Tongue (tissue), 1 donor: ENCODE measurements at regions not wholly inside any gene's neighbourhood (a gene's known extent, or its start where the extent isn't known, plus 50 kb on each side); places are given as distances from the start of the nearest gene placed in this dataset.
A peak's percentile ranks its signal among the peaks of the same experiment; 100 is the strongest.
"Not testable (repeated sequence)": the region's sequence is repeated elsewhere in the genome, so short reads cannot be mapped to it uniquely, and the experiment has no call there.

ENCODE experiments used
- DNase-seq: peaks from one replicate; pipeline ENCODE4 v3.0.0-alpha.2; 2015

DNA sequence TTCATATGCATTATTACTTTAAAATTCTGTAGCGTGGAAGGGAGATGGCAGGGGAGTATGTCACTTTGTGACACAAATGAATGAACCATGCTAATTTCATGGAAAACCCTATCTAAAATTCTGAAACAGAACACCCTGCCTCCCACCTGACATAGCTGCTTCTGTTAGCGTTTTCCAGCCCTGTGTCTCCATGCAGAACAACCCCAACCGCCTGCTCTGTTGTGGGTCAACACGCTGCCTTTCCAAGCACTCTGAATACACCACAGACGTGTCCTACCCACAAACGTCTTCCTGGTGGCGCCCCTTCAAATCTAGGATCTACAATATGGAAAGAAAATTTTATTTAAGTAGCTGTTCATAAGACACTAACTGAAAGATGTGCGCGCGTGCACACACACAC is 238.6 kb downstream of the TRIML1 start:
- no peak for DNase-seq

DNA sequence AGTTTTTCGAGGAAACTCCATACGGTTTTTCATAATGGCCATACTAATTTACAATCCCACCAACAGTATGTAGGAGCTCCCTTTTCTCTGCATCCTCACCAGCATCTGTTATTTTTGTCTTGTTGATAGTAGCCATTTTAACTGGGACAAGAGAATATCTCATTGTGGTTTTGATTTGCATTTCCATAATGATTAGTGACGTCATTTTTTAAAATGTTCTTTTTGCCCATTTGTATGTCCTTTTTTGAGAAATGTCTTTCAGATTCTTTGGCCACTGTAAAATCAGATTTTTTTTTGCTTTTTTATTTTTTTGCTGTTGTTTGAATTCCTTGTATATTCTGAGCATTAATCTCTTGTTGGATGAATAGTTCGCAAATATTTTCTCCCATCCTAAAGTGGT is 243.9 kb downstream of the TRIML1 start:
- no peak for DNase-seq

DNA sequence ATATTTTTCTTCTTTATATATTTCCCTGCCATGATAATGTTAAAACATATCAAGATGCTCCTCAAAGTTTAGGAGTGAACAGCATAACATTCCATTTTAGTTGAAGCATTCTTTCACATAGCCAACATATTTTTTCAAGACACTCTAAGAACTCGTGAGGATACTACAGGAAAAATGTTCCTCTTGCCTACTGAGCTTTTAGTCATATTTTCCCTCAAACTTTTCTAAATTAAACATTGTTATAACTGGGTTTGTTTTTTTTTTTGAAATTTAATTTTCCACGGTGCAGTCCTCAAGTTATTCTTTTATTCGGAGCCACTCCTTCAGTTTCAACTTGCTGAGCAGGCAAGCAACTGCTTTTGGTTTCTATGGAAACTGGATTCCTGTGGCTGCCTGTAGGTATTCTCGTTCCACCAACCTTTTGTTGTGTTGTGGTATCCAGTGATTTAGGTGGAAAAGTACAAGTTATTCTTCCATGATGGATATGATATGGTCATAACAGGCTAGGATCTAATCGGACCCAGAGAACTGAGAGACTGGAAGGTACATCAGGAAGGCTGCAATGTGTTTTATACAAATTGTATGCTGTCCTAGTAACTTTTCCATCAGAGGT is 248.0 kb downstream of the TRIML1 start:
- DNase-seq = peak; percentile 32

DNA sequence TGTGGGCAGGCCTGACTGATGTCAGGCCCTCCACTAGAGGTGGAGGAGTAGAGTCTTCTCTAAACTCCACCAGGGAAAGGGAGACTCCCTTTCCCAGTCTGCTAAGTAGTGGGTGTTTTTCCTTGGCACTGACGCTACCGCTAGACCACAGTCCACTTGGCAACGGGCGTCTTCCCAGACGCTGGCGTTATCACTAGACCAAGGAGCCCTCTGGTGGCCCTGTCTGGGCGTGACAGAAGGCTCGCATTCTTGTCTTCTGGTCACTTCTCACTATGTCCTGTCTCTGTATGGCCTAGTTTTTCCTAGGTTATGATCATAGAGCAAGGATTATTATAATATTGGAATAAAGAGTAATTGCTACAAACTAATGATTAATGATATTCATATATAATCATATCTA is 252.1 kb downstream of the TRIML1 start:
- DNase-seq = not testable (repeated sequence)

DNA sequence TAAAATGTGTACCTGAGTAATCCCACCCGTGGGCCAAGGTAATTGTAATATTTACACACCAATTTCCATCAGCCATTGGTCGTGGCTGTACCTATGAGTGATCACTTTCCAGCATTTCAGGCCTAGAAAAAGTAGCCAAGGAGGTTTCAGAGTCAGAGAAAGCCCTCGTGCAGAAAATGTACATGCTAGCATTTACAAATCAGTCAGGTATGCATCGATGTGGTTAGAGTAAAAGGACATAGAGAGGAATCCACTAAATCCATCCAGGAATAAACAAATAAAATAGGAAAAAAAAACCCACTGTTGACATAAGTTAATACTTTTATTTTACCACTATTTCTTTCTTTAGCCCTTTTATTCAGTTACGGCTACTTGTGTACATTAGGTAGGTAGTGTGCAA is 256.8 kb downstream of the TRIML1 start:
- DNase-seq = no peak

DNA sequence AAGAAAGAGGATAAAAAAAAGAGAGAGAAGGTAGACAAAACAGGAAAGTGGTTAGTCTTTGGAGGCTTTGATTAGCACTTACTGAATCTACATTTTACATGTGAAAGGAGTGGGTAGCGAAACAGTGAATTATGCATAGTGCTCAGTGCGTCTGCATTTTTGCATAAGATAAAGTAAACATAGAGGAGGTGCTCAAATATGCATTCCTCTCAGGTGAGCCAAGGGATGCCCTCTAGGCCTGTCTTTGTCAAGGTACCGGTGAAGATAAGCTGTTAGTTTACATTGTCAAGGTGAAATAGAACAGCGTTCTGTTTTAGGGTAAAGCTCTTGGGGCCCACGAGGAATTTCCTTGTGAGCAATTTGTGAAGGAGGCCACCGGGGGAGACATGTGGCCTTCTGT is 260.6 kb downstream of the TRIML1 start:
- peak; percentile 23 for DNase-seq

DNA sequence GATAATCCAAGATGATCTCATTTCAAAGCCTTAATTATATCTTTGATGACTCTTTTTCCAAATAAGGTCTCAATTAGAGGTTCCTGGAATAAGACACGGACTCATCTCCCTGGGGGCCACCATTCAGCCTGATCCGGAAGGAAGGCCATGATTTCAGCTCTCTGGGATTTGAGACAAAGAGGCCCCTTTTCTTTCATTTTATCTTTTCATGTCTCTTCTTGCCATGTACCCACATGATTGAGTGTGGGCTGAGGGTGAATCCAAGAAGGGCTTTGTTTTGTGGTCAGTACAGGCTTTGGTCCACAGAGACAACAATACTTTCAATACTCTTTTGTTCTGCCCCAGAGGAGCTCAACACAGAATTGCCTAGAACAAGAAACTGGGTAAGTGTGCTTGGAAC is 261.2 kb downstream of the TRIML1 start:
- DNase-seq = no peak

DNA sequence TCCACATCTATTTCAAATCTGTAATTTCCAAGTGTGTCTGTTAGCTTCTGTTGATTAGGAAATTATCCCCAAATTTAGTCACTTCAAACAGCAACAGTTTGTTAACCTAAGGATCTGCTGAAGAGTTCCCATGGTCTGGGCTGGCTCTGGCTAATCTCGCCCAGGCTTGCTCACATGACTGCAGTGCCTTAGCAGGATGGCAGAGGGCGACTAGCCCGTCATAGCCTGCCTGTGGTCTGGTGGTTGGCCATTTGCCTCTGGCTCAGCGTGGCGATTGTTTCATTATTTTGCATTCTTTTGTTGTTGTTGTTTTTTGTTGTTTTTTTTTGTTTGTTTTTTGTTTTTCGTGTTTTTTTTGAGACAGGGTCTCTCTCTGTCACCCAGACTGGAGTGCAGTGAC is 264.0 kb downstream of the TRIML1 start:
- DNase-seq = no peak

DNA sequence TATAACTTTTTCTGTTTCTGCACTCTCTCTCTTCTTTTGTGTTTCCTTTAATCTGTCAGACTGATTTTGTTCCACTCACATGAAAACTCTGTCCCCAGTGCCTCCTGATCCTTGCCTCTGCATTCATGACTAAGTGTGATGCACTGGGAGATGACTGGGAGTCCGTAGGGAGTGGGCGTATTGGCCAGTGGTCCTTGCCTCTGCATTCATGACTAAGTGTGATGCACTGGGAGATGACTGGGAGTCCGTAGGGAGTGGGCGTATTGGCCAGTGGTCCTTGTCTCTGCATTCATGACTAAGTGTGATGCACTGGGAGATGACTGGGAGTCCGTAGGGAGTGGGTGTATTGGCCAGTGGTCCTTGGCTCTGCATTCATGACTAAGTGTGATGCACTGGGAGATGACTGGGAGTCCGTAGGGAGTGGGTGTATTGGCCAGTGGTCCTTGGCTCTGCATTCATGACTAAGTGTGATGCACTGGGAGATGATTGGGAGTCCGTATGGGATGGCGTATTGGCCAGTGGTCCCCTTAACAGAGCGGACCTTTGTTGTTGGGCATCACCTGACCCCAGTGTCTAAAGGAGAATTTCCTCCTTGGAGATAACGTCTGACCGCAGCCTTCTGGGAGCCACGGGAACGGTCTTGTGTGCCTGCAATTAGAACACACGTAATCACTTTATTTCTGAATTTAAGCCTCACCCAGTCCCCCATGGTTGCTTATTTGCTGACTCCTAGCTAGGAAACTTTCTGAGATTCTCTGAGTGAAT is 266.0 kb downstream of the TRIML1 start:
- DNase-seq = not testable (repeated sequence)

DNA sequence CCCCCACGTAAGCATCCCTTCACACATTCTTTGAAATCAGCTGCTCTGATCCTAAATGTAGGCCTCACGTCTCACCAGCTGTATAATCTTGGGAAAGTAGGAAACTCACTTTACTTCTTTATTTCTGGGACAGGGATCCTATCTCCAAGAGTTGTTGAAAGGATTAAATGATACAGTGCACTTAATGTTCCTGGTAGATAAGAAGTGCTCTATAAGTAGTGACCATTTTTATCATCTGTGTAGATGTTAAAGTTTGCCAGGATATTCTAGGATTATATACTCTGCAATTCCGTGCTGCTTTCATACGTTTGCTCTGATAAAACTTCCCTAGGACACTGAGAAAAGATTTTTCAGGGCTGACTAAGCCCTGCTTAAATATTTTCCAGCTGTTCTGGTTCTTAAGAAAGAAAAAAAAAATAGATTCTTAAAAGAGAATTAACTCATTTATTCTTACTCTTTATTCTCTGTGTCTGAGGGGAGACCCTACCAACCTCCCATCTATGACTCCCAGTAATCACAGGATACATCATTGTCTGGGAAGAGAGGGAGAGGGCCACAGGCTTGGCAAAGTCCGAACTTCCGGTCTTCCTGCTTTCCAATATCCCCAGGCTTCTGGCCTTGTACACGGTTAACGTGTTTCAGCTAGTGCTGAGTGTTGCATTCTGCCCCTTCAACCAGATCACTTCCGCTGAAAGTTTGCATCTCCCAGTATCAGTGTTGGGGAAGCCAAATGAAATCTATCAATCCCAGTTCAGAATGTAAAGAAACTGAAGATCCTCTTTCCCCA is 269.2 kb downstream of the TRIML1 start:
- peak; percentile 9 for DNase-seq

DNA sequence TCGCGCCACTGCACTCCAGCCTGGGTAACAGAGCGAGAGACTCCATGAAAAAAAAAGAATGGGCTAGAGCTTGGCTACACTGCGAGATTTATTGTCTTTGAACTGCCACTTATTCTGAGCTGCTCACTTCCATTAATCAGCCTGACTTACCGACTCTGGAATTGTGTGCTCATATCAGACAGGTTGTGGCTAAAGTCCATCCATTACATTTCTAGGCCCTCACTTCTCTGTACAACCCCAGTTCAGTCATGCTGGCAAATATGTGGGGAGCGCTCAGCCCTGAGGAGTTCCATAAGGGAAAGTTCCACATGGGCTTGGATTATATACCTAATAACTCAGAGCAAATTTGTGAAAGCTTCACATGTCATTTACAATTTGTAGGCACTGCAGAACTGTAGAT is 270.6 kb downstream of the TRIML1 start:
- DNase-seq = no peak

DNA sequence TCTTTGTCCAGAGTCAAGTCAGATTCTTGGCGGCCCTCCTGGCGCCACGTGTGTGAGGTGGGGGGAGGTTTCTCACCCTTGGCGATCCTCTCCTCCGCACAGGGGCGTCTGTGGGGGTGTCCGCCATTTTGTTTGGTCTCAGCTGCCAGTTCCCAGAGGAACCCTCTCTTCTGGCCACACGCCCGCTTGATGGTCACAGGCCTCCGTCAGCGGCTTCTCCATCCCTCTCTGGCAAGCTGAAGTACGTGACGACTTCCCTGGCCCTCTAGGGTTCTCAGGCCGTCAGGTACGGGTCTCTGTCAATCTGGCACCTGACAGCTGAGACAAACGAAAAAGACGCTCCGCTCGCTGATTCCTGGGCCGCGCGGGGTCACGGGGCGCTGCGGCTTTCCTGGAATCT is 272.6 kb downstream of the TRIML1 start:
- DNase-seq = no peak

DNA sequence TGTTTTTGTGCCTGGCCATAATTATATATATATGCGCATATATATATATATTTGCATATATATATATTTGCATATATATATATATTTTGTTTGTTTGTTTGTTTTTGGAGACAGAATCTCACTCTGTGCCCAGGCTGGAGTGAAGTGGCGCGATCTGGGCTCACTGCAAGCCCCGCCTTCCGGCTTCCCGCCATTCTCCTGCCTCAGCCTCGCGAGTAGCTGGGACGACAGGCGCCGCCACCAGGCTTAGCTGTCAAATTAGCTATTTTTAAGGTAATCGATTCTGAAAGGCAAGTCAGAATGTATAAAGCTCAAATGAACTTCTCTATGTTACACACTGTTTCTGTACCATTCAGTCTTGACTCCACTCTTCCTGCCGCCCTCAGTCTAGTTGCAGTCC is 273.3 kb downstream of the TRIML1 start:
- no peak for DNase-seq

DNA sequence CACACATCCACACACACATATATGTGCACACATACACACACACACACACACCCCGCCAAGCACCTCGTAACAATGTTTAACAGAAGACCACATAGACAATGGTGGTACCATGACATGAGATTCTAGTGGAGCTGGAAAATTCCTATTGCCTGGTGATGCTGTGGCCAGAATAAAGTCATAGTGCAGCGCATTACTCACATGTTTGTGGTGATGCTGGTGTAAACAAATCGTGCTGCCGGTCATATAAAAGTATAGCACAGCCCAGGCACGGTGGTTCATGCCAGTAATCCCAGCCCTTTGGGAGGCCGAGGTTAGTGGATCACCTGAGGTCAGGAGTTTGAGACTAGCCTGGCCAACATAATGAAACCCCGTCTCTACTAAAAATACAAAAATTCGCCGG is 275.2 kb downstream of the TRIML1 start:
- no peak for DNase-seq

DNA sequence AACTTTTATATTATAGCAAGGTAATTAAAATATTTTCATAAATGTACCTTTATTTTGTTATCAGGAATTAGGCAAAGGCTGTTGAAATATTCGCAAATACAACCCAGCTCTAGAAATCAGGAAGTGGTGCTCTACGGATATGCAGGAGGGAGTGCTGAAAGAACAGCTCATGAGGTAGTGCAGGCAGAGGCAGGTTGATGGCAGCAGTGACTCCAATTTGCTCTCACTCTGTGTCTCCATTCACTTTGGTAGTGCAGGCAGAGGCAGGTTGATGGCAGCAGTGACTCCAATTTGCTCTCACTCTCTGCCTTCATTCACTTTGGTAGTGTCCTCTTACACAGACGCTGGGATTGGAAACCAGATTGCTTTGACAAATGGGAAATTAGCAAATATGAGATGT is 277.9 kb downstream of the TRIML1 start:
- DNase-seq = peak; percentile 46

DNA sequence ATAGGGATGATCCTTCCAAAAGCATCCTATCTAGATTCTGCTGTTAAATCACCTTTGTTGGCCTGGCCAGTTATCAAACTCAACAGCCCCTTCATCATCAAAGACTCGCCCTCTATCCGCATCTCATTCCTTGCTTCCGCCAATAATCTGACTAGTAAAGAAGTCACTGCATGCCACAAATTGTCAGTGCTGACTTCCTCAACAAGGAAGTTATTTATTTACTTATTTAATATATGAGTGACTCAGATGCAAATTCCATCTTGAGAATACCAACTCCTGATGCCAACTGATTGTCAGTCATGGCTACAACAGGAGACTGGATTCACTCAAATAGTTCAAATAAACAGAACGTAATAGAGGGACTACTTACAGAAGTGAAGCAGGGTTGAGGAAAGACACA is 283.8 kb downstream of the TRIML1 start:
- no peak for DNase-seq

DNA sequence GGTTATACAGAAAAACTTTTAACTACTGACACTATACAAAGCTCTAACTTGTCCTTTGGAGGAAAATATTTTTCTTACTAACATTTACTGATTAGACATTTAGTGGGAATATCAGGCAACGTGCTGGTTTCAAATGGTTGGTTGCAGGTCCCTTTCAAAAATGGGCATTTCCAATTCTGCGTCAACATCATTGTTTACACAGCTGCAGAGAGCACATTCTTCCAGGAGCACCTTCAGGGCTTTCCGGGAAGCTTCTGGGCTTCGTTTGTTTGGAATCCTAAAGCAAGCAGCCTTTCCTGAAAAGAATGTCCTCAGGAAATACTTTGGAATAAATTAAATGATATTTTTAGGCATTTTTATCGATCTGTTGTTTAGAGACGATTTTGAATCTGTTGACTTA is 289.7 kb downstream of the TRIML1 start:
- DNase-seq = peak; percentile 33

DNA sequence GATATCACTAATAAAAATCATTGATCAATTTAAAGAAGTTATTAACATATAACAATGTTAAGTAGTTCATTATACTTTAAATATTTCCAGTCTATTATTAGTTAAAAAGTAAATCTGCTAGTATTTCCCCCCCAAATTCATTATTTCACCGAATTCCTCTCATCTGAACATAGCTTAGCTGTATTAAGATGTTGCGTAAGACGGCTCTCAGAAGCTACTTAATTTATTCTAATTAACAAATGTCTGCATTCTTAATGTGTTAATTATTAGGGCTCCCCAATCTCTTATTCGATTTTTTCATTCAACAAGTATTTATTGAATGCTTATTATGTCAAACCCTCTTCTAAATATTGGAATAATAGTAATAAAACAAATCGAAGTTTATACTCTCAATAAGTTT is 290.7 kb downstream of the TRIML1 start:
- no peak for DNase-seq

DNA sequence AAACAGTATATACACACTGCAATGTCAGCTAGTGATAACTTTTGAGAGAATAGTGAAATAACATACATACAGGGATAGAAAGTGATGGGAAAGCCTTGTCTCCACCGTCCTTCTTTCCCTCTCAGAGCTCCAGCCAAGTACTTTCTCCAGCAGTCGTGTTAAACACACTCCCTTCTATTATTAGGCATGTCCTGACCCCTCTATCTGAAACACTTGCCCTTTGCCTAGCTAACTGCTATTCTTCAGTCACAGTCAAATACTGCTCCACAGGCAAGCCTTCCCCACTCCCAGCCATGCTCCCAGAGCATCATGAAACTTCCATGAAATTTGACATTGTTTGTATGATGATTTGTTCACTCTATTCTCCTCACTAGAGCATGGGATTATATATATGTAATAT is 291.1 kb downstream of the TRIML1 start:
- no peak for DNase-seq

DNA sequence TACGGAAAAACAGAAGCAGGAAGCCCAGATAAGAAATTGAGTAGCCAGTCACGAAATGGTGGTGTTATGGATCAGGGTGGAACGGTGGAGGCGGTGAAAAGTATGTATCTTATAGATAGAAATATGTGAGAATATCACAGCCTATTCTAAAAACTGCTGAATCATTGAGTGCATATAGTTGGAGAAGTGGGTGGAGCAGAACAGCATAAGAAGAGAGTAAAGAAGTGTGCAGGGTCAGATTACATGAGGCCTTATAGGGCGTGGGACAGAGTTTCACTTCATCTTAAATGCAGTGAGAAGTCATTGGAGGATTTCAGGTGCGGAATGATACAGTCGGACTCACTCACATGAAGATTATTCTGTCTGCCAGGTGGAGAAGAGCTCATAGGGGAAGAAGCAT is 293.1 kb downstream of the TRIML1 start:
- DNase-seq = no peak

DNA sequence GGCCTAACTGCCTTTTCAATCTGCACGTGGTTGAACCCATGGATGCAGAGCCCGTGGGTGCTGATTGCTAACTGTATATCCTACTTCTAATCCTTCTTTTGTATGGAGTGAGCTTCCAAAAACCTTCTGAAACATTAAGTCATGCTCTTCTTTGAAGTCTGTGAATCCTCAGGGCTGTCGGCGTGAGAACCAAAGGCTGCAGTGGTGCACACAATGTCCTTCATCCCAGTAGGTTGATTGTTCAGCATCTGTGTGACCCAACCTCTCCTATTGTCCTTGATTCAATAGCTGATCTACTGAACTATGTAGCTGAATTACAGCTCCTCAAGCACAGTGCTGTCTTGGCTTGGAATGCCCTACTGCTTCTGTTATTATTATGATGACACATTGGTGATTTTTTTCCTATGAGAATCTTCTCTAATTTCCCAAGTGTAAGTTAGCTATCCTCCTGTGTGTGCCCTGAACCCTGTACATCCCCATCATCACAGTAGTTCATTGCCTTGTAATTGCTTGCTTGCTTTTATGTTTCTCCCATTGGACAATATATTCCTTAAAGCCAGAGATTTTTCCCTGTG is 294.6 kb downstream of the TRIML1 start:
- DNase-seq = no peak

DNA sequence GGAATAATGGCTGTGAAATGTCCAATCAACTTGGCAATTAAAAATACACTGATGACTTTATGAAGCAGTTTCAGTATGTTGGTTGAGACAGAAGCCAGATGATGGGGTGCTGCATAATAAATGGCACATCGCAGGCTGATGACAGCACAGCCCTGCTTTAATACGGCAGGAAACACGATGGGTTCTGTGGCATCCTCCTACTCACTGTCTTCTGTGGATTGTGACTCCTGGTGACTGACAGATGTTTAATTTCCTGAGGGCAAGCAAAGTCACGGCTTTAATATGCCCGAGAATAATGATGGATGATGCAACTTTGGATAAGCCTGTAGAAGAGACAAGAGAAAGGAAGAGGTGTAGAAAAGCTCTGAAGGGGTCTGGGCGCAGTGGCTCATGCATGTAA is 295.4 kb downstream of the TRIML1 start:
- DNase-seq = no peak

DNA sequence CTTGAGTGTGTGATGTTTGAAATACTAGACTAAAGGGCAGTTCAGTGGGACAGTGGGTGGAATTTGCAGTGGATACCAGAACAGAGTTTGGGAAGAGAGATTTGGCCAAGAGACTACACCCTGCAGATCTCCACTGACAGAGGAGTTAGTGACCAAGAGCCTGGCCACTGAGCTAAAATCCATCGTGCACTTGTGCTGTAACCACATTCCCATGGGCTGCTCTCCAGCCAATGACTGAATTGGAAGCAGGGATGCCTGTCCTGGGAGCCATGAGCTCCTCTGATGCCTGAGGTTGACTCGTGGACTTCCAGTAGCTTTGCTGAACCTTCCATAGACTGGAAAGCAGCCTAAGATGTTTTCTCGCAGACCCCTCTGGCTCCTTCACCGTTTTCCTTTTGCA is 296.1 kb downstream of the TRIML1 start:
- DNase-seq = no peak
